Pancreas (tissue), 10 donors: ENCODE measurements at regions not wholly inside any gene's neighbourhood (a gene's known extent, or its start where the extent isn't known, plus 50 kb on each side); places are given as distances from the start of the nearest gene placed in this dataset.

Source experiments
- ATAC-seq, 4 donors: fragments of 200-7000 bp; cut with Tn5 transposase; one replicate each; pipeline versions ENCODE4 v1.8.0 to v1.9.1; 2020; ENCODE audit warnings: mild to moderate bottlenecking in 4 of 4, moderate library complexity in 4 of 4
- DNase-seq, 6 donors: peaks; one replicate each; pipeline ENCODE4 v3.0.0-alpha.2; 2020
- FAIRE-seq: peaks from 2 replicates; lab custom pipeline; 2012; peaks lifted over from hg19 to GRCh38; lab: Jason Lieb, UNC
- H3K27ac ChIP-seq, 4 donors: fragments of 200-600 bp; sonication (generic); 1 replicate in 3 of 4; 2 replicates in 1 of 4; pipeline versions ENCODE4 v1.5.0 to v1.8.0; 2020
- H3K27me3 ChIP-seq, 4 donors: fragments of 200-600 bp; one replicate each; pipeline ENCODE4 v1.8.0; 2021
- H3K36me3 ChIP-seq, 3 donors: fragments of 200-600 bp; sonication (generic) in 1 of 3; one replicate each; pipeline versions ENCODE4 v1.5.0 to v1.8.0; 2020 to 2021
- H3K4me1 ChIP-seq, 3 donors: fragments of 200-600 bp; one replicate each; pipeline ENCODE4 v1.8.0; 2021
- H3K4me3 ChIP-seq, 4 donors: fragments of 200-600 bp; sonication (generic) in 2 of 4; one replicate each; pipeline versions ENCODE4 v1.5.0 to v1.8.0; 2020 to 2021
- H3K9me3 ChIP-seq, 4 donors: fragments of 200-600 bp; one replicate each; pipeline ENCODE4 v1.8.0; 2021
- CTCF ChIP-seq, 4 donors: fragments of 200-600 bp; sonication (generic) in 3 of 4; IDR thresholded peaks; one replicate each; pipeline versions ENCODE4 v1.5.0 to v1.8.0; 2021; ENCODE audit warnings: antibody characterized with exemption in 4 of 4
- WGBS, 2 donors: extraction: QIAGEN DNeasy Blood & Tissue Kit; methylation state at CpG; one replicate each; pipeline ENCODE4 v1.1.7; 2013; 5-methylcytosine and 5-hydroxymethylcytosine counted together
- intact Hi-C, 3 donors: fragments of 100-400 bp; cut with DNase I; formaldehyde crosslinking; loops; one replicate each; pipeline versions ENCODE4 v1.11.1 to v1.14.2; 2022
- donor health status: healthy with polysubstance abuse.
- donor health status: DM: no; HTN: no; CAD: no; lungs with moderate emphysema.
- donor health status: DM: no; HTN: no; CAD: no.
- donor health status: control.
- donor health status: control.
- donor health status: Bipolar disorder and iron deficiency.
- donor health status: DM: yes; HTN: yes; CAD: no.
- donor health status: DM: no; HTN: no; CAD: no.
- donor health status: DM: no; HTN: no; CAD: no.
- donor health status: DM: yes; HTN: yes; CAD: no.

GRCh38 chr16:79735271-79735670 is 134.7 kb upstream of the MAF start:
- DNase-seq (no peak), ATAC-seq (no peak), FAIRE-seq (no peak)
- TF ChIP-seq CTCF (IDR thresholded peaks at IDR 0.05), result no peak
- Histone ChIP-seq H3K27me3 (no peaks in the 10 kb centered on the region), H3K36me3 (no peaks in the 10 kb centered on the region), H3K27ac (no peak overlapping the region), H3K4me3 (no peak overlapping the region), H3K4me1 (no peaks in the 10 kb centered on the region), H3K9me3 (no peaks in the 10 kb centered on the region)
- intact Hi-C loops, result no loop called here

- H3K27me3 ChIP-seq, result no peaks in the 10 kb centered on the region
- no peaks in the 10 kb centered on the region for H3K4me1 ChIP-seq
- H3K27ac ChIP-seq, result no peak overlapping the region
- H3K9me3 ChIP-seq, result no peaks in the 10 kb centered on the region
- no peak overlapping the region for H3K4me3 ChIP-seq
- 66 to 69% methylated on average over 2 of the region's 2 CpGs for WGBS, 2 donors
- DNase-seq (no peak), ATAC-seq (no peak), FAIRE-seq (no peak)
- no peak for TF ChIP-seq CTCF (IDR thresholded peaks at IDR 0.05)
- no peaks in the 10 kb centered on the region for H3K36me3 ChIP-seq
- intact Hi-C loops, result no loop called here
Observed at GRCh38 chr16:79734721-79735120, 134.2 kb upstream of the MAF start.

- WGBS, 2 donors, result 63 to 74% methylated on average over 2 of the region's 2 CpGs
- FAIRE-seq, result no peak
- intact Hi-C loops, result loop anchor here in 1 of 3 donors (10.0 kb wide), 1 partner anchor 64 kb away; no protein-coding TSS in a partner anchor
Observed at GRCh38 chr16:79728923-79729240, 128.3 kb upstream of the MAF start.

GRCh38 chr16:79728048-79728922 is 127.7 kb upstream of the MAF start:
- Histone ChIP-seq H3K4me1 (peaks cover 0 to 8% (median 0%) of the 10 kb centered on the region in 3 donors), H3K27me3 (no peaks in the 10 kb centered on the region), H3K27ac (no peak overlapping the region), H3K9me3 (no peaks in the 10 kb centered on the region), H3K36me3 (no peaks in the 10 kb centered on the region), H3K4me3 (no peak overlapping the region)
- TF ChIP-seq CTCF (IDR thresholded peaks at IDR 0.05), result no peak
- ATAC-seq (no peak), FAIRE-seq (no peak), DNase-seq (no peak)
- intact Hi-C loops, result loop anchor here in 1 of 3 donors (10.0 kb wide), 1 partner anchor 63 kb away; no protein-coding TSS in a partner anchor
- WGBS, 2 donors, result 85 to 86% methylated on average over 4 of the region's 4 CpGs

More at GRCh38 chr16:79728923-79729240, 128.3 kb upstream of the MAF start:
- DNase-seq, result no peak
- H3K9me3 ChIP-seq, result no peaks in the 10 kb centered on the region
- TF ChIP-seq CTCF (IDR thresholded peaks at IDR 0.05), result no peak
- no peak for ATAC-seq
- no peak overlapping the region for H3K27ac ChIP-seq
- H3K27me3 ChIP-seq, result no peaks in the 10 kb centered on the region
- no peak overlapping the region for H3K4me3 ChIP-seq
- peaks cover 0 to 5% (median 0%) of the 10 kb centered on the region in 3 donors for H3K4me1 ChIP-seq
- H3K36me3 ChIP-seq, result no peaks in the 10 kb centered on the region

- DNase-seq, result no peak
- Histone ChIP-seq H3K4me1 (peaks cover 0 to 8% (median 0%) of the 10 kb centered on the region in 3 donors), H3K27ac (no peak overlapping the region), H3K27me3 (no peaks in the 10 kb centered on the region), H3K9me3 (no peaks in the 10 kb centered on the region), H3K4me3 (no peak overlapping the region), H3K36me3 (no peaks in the 10 kb centered on the region)
- intact Hi-C loops, result loop anchor here in 1 of 3 donors (10.0 kb wide), 1 partner anchor 62 kb away; no protein-coding TSS in a partner anchor
- TF ChIP-seq CTCF (IDR thresholded peaks at IDR 0.05), result no peak
- no peak for ATAC-seq
- no peak for FAIRE-seq
Observed at GRCh38 chr16:79726902-79727301, 126.4 kb upstream of the MAF start.
